GM21423 (cell line): ENCODE measurements at regions not wholly inside any gene's neighbourhood (a gene's known extent, or its start where the extent isn't known, plus 50 kb on each side); places are given as distances from the start of the nearest gene placed in this dataset.
"Not testable (repeated sequence)": the region's sequence is repeated elsewhere in the genome, so short reads cannot be mapped to it uniquely, and the experiment has no call there.

Experiments
- ATAC-seq: cut with Tn5 transposase; IDR thresholded peaks from one replicate; pipeline ENCODE4 v1.9.1; 2021; ENCODE audit warnings: mild to moderate bottlenecking, moderate library complexity; ENCODE audit not compliant: unreplicated experiment

DNA sequence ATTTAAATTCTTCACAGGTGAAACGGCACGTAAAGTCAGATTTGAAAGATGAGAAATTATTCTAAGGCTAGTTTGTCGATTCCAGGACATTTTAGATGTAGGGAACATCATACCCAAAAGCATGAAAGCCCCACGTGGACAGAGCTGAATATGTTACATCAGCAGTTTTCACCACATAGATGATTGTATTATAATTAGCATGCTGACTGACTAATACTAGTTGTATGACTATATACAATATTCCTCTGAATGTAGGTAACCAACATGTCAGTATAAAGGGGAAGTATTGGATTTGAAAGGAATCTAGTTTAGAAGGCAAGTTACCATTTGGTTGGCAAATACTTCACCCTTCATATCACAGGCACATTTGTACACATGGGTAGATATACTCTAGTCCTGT lies 304.6 kb downstream of the UBE2NL start:
- not testable (repeated sequence) for ATAC-seq

DNA sequence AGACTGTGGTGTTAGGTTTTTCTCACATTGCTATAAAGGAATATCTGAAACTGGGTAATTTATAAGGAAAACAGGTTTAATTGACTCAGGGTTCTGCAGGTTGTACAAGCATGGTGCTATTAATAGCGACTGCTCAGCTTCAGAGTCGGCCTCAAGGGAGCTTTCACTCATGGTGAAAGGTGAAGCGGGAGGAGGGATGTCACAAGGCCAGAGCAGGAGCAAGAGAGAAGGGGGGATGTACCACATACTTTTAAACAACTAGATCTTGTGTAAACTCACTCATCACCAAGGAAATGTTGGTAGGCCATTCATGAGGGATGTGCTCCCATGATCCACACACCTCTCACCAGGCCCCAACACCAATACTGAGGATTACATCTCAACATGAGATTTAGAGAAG lies 313.2 kb downstream of the UBE2NL start:
- not testable (repeated sequence) for ATAC-seq

DNA sequence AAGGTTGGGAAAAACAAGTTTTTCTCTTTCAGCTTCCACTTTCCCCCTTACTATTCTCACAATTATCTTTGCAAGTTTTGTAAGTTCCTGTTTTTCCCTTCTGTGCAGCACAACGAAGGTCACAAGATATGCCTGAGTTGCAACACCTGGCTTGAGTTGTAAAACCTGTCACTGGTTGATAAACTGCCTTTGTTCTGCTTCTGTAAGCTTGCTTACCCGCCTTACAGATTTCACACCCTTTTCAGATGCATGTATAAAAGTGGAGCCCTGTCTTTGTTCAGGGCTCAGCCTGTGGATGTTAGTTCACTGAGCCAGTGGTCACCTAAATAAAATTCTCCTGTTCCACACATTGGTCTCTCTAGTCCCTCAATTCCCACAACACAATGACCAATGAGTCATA lies 318.9 kb downstream of the UBE2NL start:
- not testable (repeated sequence) for ATAC-seq

DNA sequence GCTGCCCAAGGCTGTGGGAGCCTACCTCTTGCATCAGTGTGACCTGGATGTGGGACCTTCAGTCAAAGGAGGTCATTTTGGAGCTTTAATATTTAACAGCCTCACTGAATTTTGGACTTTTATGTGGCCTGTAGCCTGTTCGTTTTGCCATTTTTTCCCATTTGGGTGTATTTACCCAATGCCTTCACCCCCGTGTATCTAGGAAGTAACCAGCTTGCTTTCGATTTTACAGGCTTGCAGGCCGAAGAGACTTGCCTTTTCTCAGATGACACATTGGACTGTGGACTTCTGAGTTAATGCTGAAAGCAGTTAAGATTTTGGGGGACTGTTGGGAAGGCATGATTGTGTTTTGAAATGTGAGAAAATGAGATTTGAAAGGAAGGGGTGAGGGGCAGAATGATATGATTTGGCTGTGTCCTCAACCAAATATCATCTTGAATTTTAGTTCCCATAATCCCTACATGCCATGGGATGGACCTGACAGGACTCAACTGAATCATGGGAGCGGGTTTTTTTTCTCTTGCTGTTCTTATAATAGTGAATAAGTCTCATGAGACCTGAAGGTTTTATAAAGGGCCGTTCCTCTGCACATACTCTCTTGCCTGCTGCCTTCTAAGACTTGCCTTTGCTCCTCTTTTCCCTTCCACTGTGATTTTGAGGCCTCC lies 324.6 kb downstream of the UBE2NL start:
- ATAC-seq, result not testable (repeated sequence)

DNA sequence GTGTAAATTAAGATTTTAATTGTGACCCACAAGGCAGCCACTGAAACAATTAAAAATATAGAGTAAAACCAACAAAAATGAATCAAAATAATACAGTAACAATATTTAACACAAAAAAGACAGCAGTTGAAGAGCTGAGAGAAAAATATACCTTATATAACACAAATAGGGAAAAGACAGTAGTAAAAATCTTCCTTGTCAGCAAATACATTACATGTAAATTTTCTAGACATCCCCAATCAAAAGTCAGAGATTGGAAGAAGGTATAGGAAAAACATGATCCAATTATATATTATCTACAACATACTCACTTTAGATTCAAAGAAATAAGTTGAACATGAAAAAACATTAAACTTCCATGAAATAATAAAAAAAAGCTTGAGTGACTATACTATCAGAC lies 330.8 kb downstream of the UBE2NL start:
- no peak for ATAC-seq

DNA sequence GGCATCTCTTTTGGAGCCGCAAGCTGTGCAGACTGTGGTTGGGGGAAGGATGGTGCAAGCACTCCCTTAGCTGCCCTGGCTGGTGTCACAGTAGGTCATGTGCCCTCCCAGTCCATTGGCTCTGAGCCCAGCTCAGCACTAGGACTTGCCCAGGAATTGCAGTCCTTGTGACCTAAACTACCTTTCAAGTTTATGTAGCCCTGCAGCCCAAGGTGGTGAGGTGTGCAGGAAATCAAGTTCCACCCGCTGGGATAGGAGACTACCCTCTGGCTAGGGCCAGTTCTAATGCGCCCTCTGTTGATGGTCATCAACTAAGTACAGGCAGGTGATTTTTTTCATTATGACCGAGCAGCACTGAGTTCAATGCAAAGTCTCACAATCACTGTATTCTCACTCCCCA lies 335.2 kb downstream of the UBE2NL start:
- no peak for ATAC-seq

DNA sequence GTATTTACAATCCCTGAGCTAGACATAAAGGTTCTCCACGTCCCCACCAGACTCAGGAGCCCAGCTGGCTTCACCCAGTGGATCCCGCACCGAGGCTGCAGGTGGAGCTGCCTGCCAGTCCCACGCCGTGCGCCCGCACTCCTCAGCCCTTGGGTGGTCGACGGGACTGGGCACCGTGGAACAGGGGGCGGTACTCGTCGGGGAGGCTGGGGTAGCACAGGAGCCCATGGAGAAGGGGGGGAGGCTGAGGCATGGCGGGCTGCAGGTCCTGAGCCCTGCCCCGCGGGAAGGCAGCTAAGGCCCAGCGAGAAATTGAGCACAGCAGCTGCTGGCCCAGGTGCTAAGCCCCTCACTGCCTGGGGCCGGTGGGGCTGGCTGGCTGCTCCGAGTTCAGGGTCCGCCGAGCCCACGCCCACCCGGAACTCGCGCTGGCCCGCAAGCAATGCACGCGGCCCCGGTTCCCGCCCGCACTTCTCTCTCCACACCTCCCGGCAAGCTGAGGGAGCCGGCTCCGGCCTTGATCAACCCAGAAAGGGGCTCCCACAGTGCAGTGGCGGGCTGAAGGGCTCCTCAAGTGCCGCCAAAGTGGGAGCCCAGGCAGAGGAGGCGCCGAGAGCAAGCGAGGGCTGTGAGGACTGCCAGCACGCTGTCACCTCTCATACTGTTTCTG lies 347.4 kb downstream of the UBE2NL start:
- ATAC-seq, result not testable (repeated sequence)

DNA sequence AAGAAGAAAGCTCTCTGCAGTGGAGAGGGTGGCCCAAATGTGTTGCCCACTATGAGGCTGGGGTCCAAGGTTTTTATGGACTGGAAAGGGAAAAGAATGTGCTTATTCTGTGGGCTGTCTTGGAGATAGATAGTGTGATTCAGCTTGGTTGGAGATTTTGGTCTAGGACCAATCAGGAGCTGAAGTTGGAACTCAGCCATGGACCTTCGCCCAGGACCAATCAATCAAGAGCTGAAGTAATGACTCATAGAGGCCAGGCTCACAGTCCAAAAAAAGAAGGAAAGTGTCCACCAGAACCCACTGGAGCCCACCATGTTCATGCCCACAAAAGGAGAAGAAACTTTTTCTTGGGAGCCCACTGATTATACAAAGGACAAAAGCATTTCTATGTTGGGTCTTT lies 369.5 kb downstream of the UBE2NL start:
- ATAC-seq, result no peak

DNA sequence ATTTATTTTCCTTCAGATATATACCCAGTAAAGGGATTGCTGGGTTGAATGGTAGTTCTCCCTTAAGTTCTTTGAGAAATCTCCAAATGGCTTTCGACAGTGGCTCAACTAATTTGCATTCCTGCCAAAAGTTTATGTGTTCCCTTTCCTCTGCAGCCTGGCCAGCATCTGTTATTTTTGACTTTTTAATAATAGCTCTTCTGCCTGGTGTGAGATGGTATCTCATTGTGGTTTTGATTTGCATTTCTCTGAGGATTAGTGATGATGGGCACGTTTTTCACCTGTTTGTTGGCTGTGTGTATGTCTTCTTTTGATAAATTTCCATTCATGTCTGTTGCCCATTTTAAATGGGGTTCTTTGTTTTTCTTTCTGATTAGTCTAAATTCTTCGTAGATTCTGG lies 375.2 kb downstream of the UBE2NL start:
- no peak for ATAC-seq

DNA sequence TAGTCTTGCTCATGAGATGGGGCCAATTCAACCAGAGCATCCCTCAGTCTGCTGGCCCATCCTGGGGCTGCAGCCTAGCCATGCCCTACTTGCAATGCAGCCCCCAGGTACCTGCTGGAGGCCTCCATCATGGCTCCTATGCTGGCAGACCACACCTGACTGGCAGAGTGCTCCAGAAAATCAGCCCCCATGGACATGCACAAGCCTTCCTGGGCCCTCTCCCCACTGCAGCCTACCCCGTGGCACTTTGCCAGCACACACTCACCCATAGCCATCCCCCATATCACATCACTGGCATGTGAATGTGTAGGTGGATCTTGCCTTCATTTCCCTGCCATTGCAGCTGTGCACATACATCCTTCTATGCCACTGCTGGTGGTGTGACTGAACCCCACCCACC lies 381.8 kb downstream of the UBE2NL start:
- ATAC-seq, result no peak

DNA sequence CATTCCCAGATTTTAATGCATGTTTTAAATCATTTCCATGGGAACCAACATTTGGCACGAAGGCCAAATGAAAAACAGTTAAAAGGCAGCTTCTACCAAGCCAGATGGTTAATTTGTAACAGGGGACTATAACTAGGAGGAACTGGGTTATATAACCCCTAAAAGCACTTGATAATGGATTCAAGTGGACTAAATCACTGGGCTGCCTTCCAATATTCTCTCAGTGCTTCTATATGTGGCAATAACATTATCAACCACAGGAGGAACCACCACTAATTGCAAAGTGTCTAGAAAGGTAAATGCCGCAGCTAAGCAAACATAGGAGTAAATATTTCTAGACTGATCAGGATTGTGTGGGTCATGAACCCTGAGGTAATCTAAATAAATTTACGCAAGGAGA lies 391.5 kb downstream of the UBE2NL start:
- no peak for ATAC-seq

DNA sequence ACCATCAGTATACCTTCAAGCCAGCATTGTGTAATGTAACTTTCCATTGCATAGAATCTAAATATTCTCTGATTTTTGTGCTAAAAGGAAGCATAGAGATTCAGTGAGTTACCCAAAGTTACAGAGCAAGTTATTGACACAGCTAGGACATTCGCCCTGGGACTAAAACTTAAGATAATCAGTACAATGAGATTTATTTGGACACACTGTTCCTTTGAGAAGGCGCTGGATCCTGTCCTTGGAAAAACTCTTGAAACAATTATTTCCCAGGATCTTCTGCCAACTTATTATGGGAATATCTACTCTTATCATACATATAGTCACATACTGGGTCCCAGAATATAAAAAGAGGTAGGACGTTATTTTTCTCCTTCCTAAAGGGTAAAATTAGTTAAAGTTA lies 392.0 kb downstream of the UBE2NL start:
- ATAC-seq, result no peak

DNA sequence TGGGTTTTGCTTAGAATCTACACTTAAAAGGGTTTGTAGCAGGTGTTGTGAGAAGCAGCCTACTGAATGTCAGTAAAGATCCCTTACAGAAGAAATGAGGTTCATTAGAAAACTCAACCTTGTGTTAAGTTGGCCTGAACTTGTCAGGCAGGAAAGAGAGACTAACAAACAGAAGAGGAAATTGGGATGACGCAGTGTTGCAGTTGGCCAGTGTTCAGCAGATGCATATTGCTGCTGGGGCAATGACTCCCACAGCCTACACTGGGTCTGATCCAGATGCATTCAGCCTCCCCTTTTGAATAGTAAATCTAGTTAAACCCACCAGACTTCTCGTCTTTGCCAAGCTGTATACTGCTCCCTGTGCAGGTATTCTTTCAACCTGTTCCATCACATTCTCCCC lies 409.4 kb downstream of the UBE2NL start:
- ATAC-seq, result no peak

DNA sequence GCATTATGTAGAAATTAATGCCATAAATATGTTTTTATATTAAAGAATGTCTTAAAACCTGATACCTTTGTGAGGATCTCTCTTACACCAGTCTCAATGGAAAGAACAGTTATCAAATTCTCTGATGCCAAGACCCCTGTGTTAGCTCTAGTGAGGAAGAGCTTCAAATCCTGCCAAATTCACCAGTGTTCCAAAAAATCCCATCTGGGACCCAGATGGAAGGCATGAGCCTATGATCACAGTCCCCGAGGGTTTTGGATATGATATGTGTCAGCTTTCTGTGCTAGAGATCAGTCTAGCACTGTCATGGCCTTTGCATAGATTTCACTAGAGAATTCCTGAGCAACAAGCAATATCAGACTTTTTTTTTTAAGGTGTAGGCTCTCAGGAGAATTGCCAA lies 412.1 kb downstream of the UBE2NL start:
- ATAC-seq, result no peak

DNA sequence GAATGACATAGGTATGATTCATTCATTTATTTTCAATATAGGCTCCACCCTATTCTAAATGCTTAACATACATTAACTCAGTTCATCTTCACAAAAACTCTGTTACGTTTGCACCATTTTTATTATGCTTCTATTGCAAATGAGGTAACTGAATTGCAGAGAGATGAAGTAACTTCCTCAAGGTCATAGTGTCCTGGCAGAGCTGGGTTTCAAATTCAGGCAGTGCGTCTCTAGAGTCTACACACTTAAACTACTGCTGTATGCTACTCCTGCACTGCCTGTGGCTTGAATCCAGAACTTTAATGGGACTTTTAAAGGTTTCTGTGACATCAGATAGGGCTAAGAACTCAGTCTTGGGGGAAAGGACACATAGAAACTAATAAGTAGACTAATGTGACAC lies 413.4 kb downstream of the UBE2NL start:
- ATAC-seq, result no peak

DNA sequence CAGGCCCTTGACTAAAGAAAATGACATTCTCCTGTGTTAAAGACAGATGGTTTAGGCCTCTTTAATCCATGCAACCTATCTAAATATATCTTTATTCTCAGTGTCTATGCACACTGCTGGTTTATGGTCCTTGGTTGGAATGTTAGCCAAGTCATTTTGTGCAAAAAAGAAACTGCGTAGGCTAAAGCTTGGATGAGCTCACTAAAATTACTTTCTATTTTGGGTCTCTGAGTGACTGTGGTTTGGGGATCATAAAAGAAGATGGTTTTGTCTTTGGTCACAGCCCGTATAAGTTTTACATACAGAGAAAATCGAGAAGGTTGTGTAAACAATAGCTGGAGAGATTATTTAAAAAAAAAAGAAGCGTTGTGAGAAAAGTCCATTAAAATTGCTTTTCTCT lies 443.6 kb downstream of the UBE2NL start:
- ATAC-seq, result no peak

DNA sequence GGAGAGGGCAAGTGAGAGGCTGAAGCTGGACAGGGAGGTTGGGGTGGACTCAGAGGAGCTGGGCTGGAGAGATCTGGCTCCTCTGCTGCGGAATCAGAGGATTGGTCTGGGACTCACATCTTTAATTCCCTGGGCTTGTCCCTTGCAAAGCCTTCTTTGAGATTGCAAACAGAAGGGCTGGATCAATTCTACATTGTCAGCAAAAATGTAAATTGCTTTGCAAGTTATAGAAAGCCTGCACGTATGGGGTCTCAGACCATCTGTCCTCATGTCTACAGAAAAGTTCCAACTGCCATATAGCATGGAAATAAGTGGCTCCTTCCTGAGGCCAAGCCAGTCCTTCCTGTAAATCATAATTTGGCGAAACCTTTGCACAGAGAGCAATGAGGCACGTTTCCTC lies 449.6 kb downstream of the UBE2NL start:
- no peak for ATAC-seq

DNA sequence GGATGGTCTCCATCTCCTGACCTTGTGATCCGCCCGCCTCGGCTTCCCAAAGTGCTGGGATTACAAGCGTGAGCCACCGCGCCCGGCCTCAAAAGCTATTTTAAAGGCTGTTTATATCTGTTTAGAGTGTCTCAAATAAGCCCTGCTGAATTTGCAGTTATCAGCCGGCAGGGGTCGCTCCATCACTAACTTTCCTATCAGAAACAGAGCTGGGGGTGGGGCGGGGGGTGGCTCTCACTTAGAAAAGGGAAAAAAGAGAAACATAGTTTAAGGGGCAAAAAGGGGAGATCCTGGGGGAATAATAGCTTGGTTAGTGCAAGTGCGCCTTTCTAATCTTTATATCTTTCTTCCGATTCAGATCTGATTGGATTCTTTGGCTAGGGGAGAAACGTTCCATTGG lies 450.7 kb downstream of the UBE2NL start:
- no peak for ATAC-seq

DNA sequence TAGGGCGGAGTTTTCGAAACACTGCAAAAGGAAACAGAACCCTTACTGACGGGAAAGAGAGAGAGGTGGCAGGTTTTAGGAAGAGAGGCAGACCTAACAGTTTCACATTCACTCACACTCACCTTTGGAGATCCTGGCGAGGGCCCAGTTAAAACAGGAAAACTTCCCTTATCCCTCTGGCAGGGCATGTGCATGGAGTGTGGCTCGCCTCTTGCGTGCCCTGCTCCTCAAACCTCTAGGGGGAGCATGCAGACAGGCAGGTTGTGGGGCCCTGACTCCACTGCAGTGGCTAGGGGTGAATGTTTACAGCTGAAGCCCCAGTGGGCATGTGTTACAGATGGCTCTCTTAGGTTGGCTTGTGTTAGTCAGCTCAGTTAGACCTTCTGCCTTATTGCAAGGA lies 451.5 kb downstream of the UBE2NL start:
- ATAC-seq, result no peak

DNA sequence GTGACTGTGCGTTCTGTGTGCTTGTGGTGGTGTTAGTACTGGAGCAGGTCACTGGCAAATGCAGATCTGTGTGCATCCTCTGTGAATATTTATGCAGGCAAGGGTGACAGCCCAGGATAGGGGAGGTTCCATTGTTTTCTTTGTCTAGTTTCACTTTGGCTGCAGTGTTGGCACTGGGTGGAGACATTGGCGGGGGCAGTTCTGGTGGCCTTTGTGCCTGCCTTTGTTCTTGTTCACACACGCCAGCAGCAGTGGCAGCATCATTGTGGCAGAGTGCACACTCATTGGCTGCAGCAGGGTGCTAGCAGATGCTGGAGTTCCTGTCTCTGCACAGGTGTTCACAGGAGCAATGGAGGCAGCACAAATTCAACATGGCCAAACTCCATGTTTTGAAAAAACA lies 495.3 kb downstream of the UBE2NL start:
- no peak for ATAC-seq

DNA sequence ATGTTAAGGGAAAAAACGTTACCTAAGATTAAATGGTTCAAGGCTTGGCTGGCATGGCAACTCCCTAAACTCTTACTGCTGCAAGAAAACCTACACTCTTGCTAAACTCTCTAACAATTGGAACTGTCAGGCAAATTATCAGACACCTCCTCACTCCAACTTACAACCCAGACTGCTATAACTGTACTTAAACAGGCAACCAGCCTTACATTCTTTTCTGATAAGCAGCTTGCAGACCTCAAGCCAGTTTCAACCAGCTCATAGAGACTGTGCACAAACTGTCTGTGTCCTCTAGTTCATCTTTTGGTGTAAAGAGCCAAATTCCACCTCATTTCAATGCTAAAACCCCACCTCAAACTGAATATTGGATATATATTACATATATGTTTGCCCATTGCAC lies 504.9 kb downstream of the UBE2NL start:
- ATAC-seq, result no peak
